GM21447 (cell line): ENCODE measurements at regions not wholly inside any gene's neighbourhood (a gene's known extent, or its start where the extent isn't known, plus 50 kb on each side); places are given as distances from the start of the nearest gene placed in this dataset.
A peak's percentile ranks its signal among the peaks of the same experiment; 100 is the strongest.
"Not testable (repeated sequence)": the region's sequence is repeated elsewhere in the genome, so short reads cannot be mapped to it uniquely, and the experiment has no call there.

Experiments used
- ATAC-seq: cut with Tn5 transposase; IDR thresholded peaks from one replicate; pipeline ENCODE4 v1.9.1; 2021; ENCODE audit not compliant: unreplicated experiment

GRCh38 chr12:75944097-75944904, 87.3 kb downstream of the PHLDA1 start:
- peak; percentile 93 for ATAC-seq

GRCh38 chr12:75943730-75944096, 87.9 kb downstream of the PHLDA1 start:
- no peak for ATAC-seq

- not testable (repeated sequence) for ATAC-seq
Measured at GRCh38 chr12:75941661-75942060, 89.9 kb downstream of the PHLDA1 start.

GRCh38 chr12:75939016-75939642, 92.4 kb downstream of the PHLDA1 start:
- ATAC-seq = no peak

GRCh38 chr12:75938189-75938588, 93.4 kb downstream of the PHLDA1 start:
- no peak for ATAC-seq

GRCh38 chr12:75937486-75937885, 94.1 kb downstream of the PHLDA1 start:
- no peak for ATAC-seq

- no peak for ATAC-seq
Measured at GRCh38 chr12:75936515-75937440, 94.8 kb downstream of the PHLDA1 start.

GRCh38 chr12:75935539-75936242, 95.9 kb downstream of the PHLDA1 start:
- ATAC-seq = no peak

GRCh38 chr12:75933101-75933500, 98.5 kb downstream of the PHLDA1 start:
- no peak for ATAC-seq

GRCh38 chr12:75932241-75932640, 99.3 kb downstream of the PHLDA1 start:
- no peak for ATAC-seq

- no peak for ATAC-seq
Measured at GRCh38 chr12:75923964-75924666, 107.5 kb downstream of the PHLDA1 start.

- no peak for ATAC-seq
Measured at GRCh38 chr12:75922944-75923642, 108.5 kb downstream of the PHLDA1 start.

GRCh38 chr12:75921622-75922289, 109.8 kb downstream of the PHLDA1 start:
- no peak for ATAC-seq

- ATAC-seq = no peak
Measured at GRCh38 chr12:75917715-75918114, 113.9 kb downstream of the PHLDA1 start.

- ATAC-seq = peak; percentile 75
Measured at GRCh38 chr12:75917083-75917482, 114.5 kb downstream of the PHLDA1 start.

- ATAC-seq = no peak
Measured at GRCh38 chr12:75913502-75914351, 117.8 kb downstream of the PHLDA1 start.

GRCh38 chr12:75909714-75910656, 121.6 kb downstream of the PHLDA1 start:
- ATAC-seq = no peak
